ENCODE measurements at regions not wholly inside any gene's neighbourhood (a gene's known extent, or its start where the extent isn't known, plus 50 kb on each side); places are given as distances from the start of the nearest gene placed in this dataset.
"Not testable (repeated sequence)": the region's sequence is repeated elsewhere in the genome, so short reads cannot be mapped to it uniquely, and the experiment has no call there.

DNA sequence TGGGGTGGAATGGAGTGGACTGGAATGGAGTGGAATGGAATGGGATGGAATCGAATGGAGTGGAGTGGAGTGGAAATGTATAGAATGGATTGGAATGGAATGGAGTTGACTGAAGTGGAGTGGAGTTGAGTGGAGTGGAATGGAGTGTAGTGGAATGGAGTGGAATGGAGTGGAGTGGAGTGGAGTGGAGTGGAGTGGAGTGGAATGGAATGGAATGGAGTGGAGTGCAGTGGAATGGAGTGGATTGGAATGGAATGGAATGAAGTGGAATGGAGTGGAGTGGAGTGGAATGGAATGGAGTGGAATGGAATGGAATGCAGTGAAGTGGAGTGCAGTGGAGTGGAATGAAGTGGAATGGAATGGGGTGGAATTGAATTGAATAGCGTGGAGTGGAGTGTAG is 353.3 kb upstream of the WSB1 start:
- TF ChIP-seq, protein P1, sequence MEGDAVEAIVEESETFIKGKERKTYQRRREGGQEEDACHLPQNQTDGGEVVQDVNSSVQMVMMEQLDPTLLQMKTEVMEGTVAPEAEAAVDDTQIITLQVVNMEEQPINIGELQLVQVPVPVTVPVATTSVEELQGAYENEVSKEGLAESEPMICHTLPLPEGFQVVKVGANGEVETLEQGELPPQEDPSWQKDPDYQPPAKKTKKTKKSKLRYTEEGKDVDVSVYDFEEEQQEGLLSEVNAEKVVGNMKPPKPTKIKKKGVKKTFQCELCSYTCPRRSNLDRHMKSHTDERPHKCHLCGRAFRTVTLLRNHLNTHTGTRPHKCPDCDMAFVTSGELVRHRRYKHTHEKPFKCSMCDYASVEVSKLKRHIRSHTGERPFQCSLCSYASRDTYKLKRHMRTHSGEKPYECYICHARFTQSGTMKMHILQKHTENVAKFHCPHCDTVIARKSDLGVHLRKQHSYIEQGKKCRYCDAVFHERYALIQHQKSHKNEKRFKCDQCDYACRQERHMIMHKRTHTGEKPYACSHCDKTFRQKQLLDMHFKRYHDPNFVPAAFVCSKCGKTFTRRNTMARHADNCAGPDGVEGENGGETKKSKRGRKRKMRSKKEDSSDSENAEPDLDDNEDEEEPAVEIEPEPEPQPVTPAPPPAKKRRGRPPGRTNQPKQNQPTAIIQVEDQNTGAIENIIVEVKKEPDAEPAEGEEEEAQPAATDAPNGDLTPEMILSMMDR (conservative IDR thresholded peaks at IDR 0.05; ENCODE audit: low read length) = not testable (repeated sequence)
- not testable (repeated sequence) for TF ChIP-seq EZH2phosphoT487 (IDR thresholded peaks at IDR 0.05; ENCODE audit: borderline replicate concordance)
